HEK293 (cell line): ENCODE measurements at regions not wholly inside any gene's neighbourhood (a gene's known extent, or its start where the extent isn't known, plus 50 kb on each side); places are given as distances from the start of the nearest gene placed in this dataset.

Experiments used
- CTCF ChIA-PET: fragments of 350-600 bp; formaldehyde crosslinking; extraction: SDS; loops from one replicate; lab custom pipeline; 2021; ENCODE audit warnings: antibody characterized with exemption; lab: Yijun Ruan, JAX
- POLR2A ChIA-PET: fragments of 300-600 bp; formaldehyde crosslinking; extraction: SDS; loops from one replicate; lab custom pipeline; 2020; ENCODE audit warnings: antibody characterized with exemption, inconsistent platforms; lab: Yijun Ruan, JAX
- H3K27ac ChIP-seq: fragments of 200-500 bp; sonication (Bioruptor generic); 2 replicates; pipeline ENCODE4 v1.5.1; 2014; ENCODE audit warnings: low read depth, low read length, control low read depth, inconsistent platforms; ENCODE audit errors: extremely low read depth
- H3K36me3 ChIP-seq, 2 experiments: fragments of 200-500 bp in 1 of 2; sonication (Bioruptor generic) in 1 of 2; 1 replicate in 1 of 2; 2 replicates in 1 of 2; pipeline ENCODE4 v1.5.1; 2014 to 2017; ENCODE audit warnings: inconsistent platforms in 2 of 2, low read length in 2 of 2; ENCODE audit not compliant: control insufficient read depth in 2 of 2, insufficient read depth in 1 of 2
- H3K4me1 ChIP-seq: fragments of 200-500 bp; sonication (Bioruptor generic); 2 replicates; pipeline ENCODE4 v1.5.1; 2014; ENCODE audit warnings: mild to moderate bottlenecking, low read length, inconsistent platforms; ENCODE audit not compliant: control insufficient read depth, insufficient read depth
- H3K4me3 ChIP-seq: 2 replicates; pipeline ENCODE4 v1.5.1; 2011; ENCODE audit warnings: low read depth, mild to moderate bottlenecking, control low read depth, low read length, moderate library complexity
- H3K9me3 ChIP-seq: fragments of 200-500 bp; sonication (Bioruptor generic); 2 replicates; pipeline ENCODE4 v1.5.1; 2014; ENCODE audit warnings: low read depth, low read length, inconsistent platforms; ENCODE audit not compliant: control insufficient read depth, insufficient read depth
- ATF2 ChIP-seq: fragments of 450-650 bp; formaldehyde crosslinking; IDR thresholded peaks from 2 replicates; pipeline ENCODE4 v1.5.1; 2016; ENCODE audit warnings: missing biosample characterization, missing genetic modification characterization, low read depth
- BCL11B ChIP-seq: fragments of 450-650 bp; formaldehyde crosslinking; IDR thresholded peaks from 2 replicates; pipeline ENCODE4 v1.5.1; 2016; ENCODE audit warnings: low read depth, missing biosample characterization, missing genetic modification characterization
- CTCF ChIP-seq: fragments of 450-650 bp; formaldehyde crosslinking; IDR thresholded peaks from 2 replicates; pipeline ENCODE4 v1.5.1; 2016; ENCODE audit warnings: missing biosample characterization, missing genetic modification characterization
- EGR2 ChIP-seq: fragments of 450-650 bp; formaldehyde crosslinking; IDR thresholded peaks from 2 replicates; pipeline ENCODE4 v1.5.1; 2016; ENCODE audit warnings: low read depth, missing biosample characterization, missing genetic modification characterization
- GLIS1 ChIP-seq: fragments of 450-650 bp; formaldehyde crosslinking; IDR thresholded peaks from 2 replicates; pipeline ENCODE4 v1.5.1; 2016; ENCODE audit warnings: missing biosample characterization, missing genetic modification characterization
- KLF10 ChIP-seq: fragments of 450-650 bp; IDR thresholded peaks from 2 replicates; pipeline ENCODE4 v1.5.1; 2018; ENCODE audit warnings: missing biosample characterization, mild to moderate bottlenecking, missing genetic modification characterization
- MYNN ChIP-seq: fragments of 450-650 bp; formaldehyde crosslinking; IDR thresholded peaks from 2 replicates; pipeline ENCODE4 v1.5.1; 2016; ENCODE audit warnings: missing biosample characterization, missing genetic modification characterization, borderline replicate concordance
- OVOL3 ChIP-seq: fragments of 450-650 bp; formaldehyde crosslinking; IDR thresholded peaks from 2 replicates; pipeline ENCODE4 v1.5.1; 2016; ENCODE audit warnings: missing biosample characterization, missing genetic modification characterization
- PBX3 ChIP-seq: sonication (generic); formaldehyde crosslinking; IDR thresholded peaks from 2 replicates; pipeline ENCODE4 v1.8.1; 2022; ENCODE audit warnings: mild to moderate bottlenecking, moderate library complexity, missing genetic modification reagents
- SCRT1 ChIP-seq: fragments of 450-650 bp; formaldehyde crosslinking; IDR thresholded peaks from 2 replicates; pipeline ENCODE4 v1.5.1; 2016; ENCODE audit warnings: missing biosample characterization, missing genetic modification characterization, borderline replicate concordance
- SCRT2 ChIP-seq: fragments of 450-650 bp; formaldehyde crosslinking; IDR thresholded peaks from 2 replicates; pipeline ENCODE4 v1.5.1; 2016; ENCODE audit warnings: missing biosample characterization, missing genetic modification characterization
- SP2 ChIP-seq: fragments of 450-650 bp; formaldehyde crosslinking; IDR thresholded peaks from 2 replicates; pipeline ENCODE4 v1.5.1; 2016; ENCODE audit warnings: missing biosample characterization, missing genetic modification characterization
- SP7 ChIP-seq: fragments of 450-650 bp; formaldehyde crosslinking; IDR thresholded peaks from 2 replicates; pipeline ENCODE4 v1.5.1; 2016; ENCODE audit warnings: missing biosample characterization, missing genetic modification characterization
- TCF7L2 ChIP-seq: IDR thresholded peaks from 2 replicates; pipeline ENCODE4 v1.6.1; 2011; ENCODE audit warnings: low read depth, mild to moderate bottlenecking, inconsistent platforms, low read length, moderate library complexity, borderline replicate concordance
- ZBTB11 ChIP-seq: fragments of 450-650 bp; formaldehyde crosslinking; conservative IDR thresholded peaks from 2 replicates; pipeline ENCODE4 v1.5.1; 2016; ENCODE audit warnings: low read depth, missing biosample characterization, missing genetic modification characterization
- ZBTB20 ChIP-seq: fragments of 450-650 bp; formaldehyde crosslinking; IDR thresholded peaks from 2 replicates; pipeline ENCODE4 v1.5.1; 2016; ENCODE audit warnings: missing biosample characterization, missing genetic modification characterization
- ZNF362 ChIP-seq: fragments of 450-650 bp; formaldehyde crosslinking; IDR thresholded peaks from 2 replicates; pipeline ENCODE4 v1.5.1; 2016; ENCODE audit warnings: missing biosample characterization, missing genetic modification characterization
- ZNF394 ChIP-seq: fragments of 450-650 bp; formaldehyde crosslinking; IDR thresholded peaks from 2 replicates; pipeline ENCODE4 v1.5.1; 2016; ENCODE audit warnings: missing biosample characterization, missing genetic modification characterization, mild to moderate bottlenecking, moderate library complexity, borderline replicate concordance
- ZNF530 ChIP-seq: fragments of 450-650 bp; formaldehyde crosslinking; IDR thresholded peaks from 2 replicates; pipeline ENCODE4 v1.5.1; 2016; ENCODE audit warnings: low read depth, missing biosample characterization, missing genetic modification characterization
- ZSCAN4 ChIP-seq: fragments of 450-650 bp; formaldehyde crosslinking; IDR thresholded peaks from 2 replicates; pipeline ENCODE4 v1.5.1; 2017; ENCODE audit warnings: missing biosample characterization, missing genetic modification characterization

- ChIA-PET CTCF (interaction anchor here (0.6 kb wide), 1 partner anchor 407 kb away, joined by 3 read pairs; no protein-coding TSS in a partner anchor), POLR2A (no interaction called here)
- no peaks in the 10 kb centered on the region for H3K9me3 ChIP-seq
- H3K4me1 ChIP-seq, result no peaks in the 10 kb centered on the region
- H3K36me3 ChIP-seq, result no peaks in the 10 kb centered on the region
- no peak overlapping the region for H3K4me3 ChIP-seq
- no peak for TF ChIP-seq ZNF530 (tag by site-specific recombination)
- no peak for TF ChIP-seq BCL11B (tag by site-specific recombination)
- TF ChIP-seq KLF10 (tag by site-specific recombination), result no peak
- no peak for TF ChIP-seq SCRT1
- no peak for TF ChIP-seq SP7
- TF ChIP-seq ATF2 (tag by site-specific recombination), result no peak
- TF ChIP-seq ZNF394 (tag by site-specific recombination), result no peak
- no peak for TF ChIP-seq TCF7L2
- TF ChIP-seq PBX3, result no peak
- no peak for TF ChIP-seq MYNN (tag by site-specific recombination)
- TF ChIP-seq, all 188 proteins: peak for 0
- no peak overlapping the region for H3K27ac ChIP-seq
Measured at GRCh38 chr3:43917361-43917760, 226.6 kb downstream of the ABHD5 start.

GRCh38 chr3:43919029-43919428, 228.3 kb downstream of the ABHD5 start:
- Histone ChIP-seq H3K36me3 (no peaks in the 10 kb centered on the region), H3K27ac (no peak overlapping the region), H3K4me3 (no peak overlapping the region), H3K4me1 (no peaks in the 10 kb centered on the region), H3K9me3 (no peaks in the 10 kb centered on the region)
- POLR2A ChIA-PET, result no interaction called here
- no peak for TF ChIP-seq OVOL3 (tag by site-specific recombination)
- TF ChIP-seq ZBTB20, result no peak
- TF ChIP-seq SP2 (tag by site-specific recombination), result no peak
- no peak for TF ChIP-seq ZNF362 (tag by site-specific recombination)
- TF ChIP-seq ZSCAN4 (tag by site-specific recombination), result no peak
- TF ChIP-seq CTCF (tag by site-specific recombination), result no peak
- no peak for TF ChIP-seq EGR2 (tag by site-specific recombination)
- no peak for TF ChIP-seq GLIS1 (tag by site-specific recombination)
- TF ChIP-seq ZBTB11 (tag by site-specific recombination), result no peak
- no peak for TF ChIP-seq SCRT2 (tag by site-specific recombination)
- CTCF ChIA-PET, result interaction anchor here (1.2 kb wide), 1 partner anchor 11 kb away, joined by 5 read pairs; no protein-coding TSS in a partner anchor
